Activated B cell treated with CpG ODN at 0.5 μM for 24 hours (primary cell): ENCODE measurements at regions not wholly inside any gene's neighbourhood (a gene's known extent, or its start where the extent isn't known, plus 50 kb on each side); places are given as distances from the start of the nearest gene placed in this dataset.

Experiments used
- ATAC-seq: fragments of 200-7000 bp; cut with Tn5 transposase; one replicate; pipeline ENCODE4 v1.10.0; 2021; ENCODE audit warnings: low read depth, mild to moderate bottlenecking, moderate library complexity
- CTCF ChIA-PET: fragments of 350-600 bp; sonication (Branson Sonifier 250); formaldehyde crosslinking; loops from one replicate; lab custom pipeline; 2021; ENCODE audit warnings: antibody characterized with exemption; lab: Charles Lee
- POLR2A ChIA-PET: fragments of 350-600 bp; sonication (Branson Sonifier 250); formaldehyde crosslinking; loops from one replicate; lab custom pipeline; 2021; ENCODE audit warnings: antibody characterized with exemption; lab: Charles Lee
- DNase-seq: peaks from one replicate; pipeline ENCODE4 v3.0.0; 2022
- H3K27ac Mint-ChIP-seq: one replicate; pipeline ENCODE4 v1.8.0; 2020; ENCODE audit warnings: mixed read lengths
- H3K27me3 Mint-ChIP-seq: one replicate; pipeline ENCODE4 v1.8.0; 2021; ENCODE audit warnings: mixed read lengths
- H3K36me3 Mint-ChIP-seq: one replicate; pipeline ENCODE4 v1.8.0; 2021; ENCODE audit warnings: low read depth, mixed read lengths
- H3K4me1 Mint-ChIP-seq: one replicate; pipeline ENCODE4 v1.8.0; 2021; ENCODE audit warnings: mixed read lengths
- H3K4me3 Mint-ChIP-seq: one replicate; pipeline ENCODE4 v1.8.0; 2020; ENCODE audit warnings: mild to moderate bottlenecking, mixed read lengths
- H3K9me3 Mint-ChIP-seq: one replicate; pipeline ENCODE4 v1.8.0; 2020; ENCODE audit warnings: mixed read lengths
- CTCF ChIP-seq: fragments of 200-600 bp; IDR thresholded peaks from one replicate; pipeline ENCODE4 v1.8.0; 2022; ENCODE audit warnings: antibody characterized with exemption, mild to moderate bottlenecking
- intact Hi-C: fragments of 100-400 bp; cut with micrococcal nuclease; formaldehyde crosslinking; loops from one replicate; pipeline ENCODE4 v1.15.1; 2024

GRCh38 chr5:155591273-155591672, 577.7 kb downstream of the KIF4B start:
- intact Hi-C loops, result no loop called here
- POLR2A ChIA-PET, result no interaction called here
- Mint-ChIP-seq H3K36me3 (no peaks in the 10 kb centered on the region), H3K27me3 (no peaks in the 10 kb centered on the region), H3K27ac (no peak overlapping the region), H3K4me3 (no peak overlapping the region), H3K9me3 (no peaks in the 10 kb centered on the region), H3K4me1 (no peaks in the 10 kb centered on the region)
- ATAC-seq (no peak), DNase-seq (no peak)
- TF ChIP-seq CTCF, result no peak
- CTCF ChIA-PET, result no interaction called here

GRCh38 chr5:155594270-155594669, 580.7 kb downstream of the KIF4B start:
- Mint-ChIP-seq H3K27me3 (no peaks in the 10 kb centered on the region), H3K9me3 (no peaks in the 10 kb centered on the region), H3K4me1 (no peaks in the 10 kb centered on the region), H3K4me3 (no peak overlapping the region), H3K27ac (no peak overlapping the region), H3K36me3 (no peaks in the 10 kb centered on the region)
- DNase-seq (no peak), ATAC-seq (no peak)
- ChIA-PET CTCF (no interaction called here), POLR2A (no interaction called here)
- no peak for TF ChIP-seq CTCF
- intact Hi-C loops, result no loop called here

GRCh38 chr5:155595791-155596190, 582.2 kb downstream of the KIF4B start:
- Mint-ChIP-seq H3K36me3 (no peaks in the 10 kb centered on the region), H3K4me3 (no peak overlapping the region), H3K27ac (no peak overlapping the region), H3K9me3 (no peaks in the 10 kb centered on the region), H3K27me3 (no peaks in the 10 kb centered on the region), H3K4me1 (no peaks in the 10 kb centered on the region)
- DNase-seq, result no peak
- no peak for ATAC-seq
- POLR2A ChIA-PET, result no interaction called here
- intact Hi-C loops, result no loop called here
- TF ChIP-seq CTCF, result no peak
- CTCF ChIA-PET, result no interaction called here

GRCh38 chr5:155598552-155598951, 585.0 kb downstream of the KIF4B start:
- intact Hi-C loops, result no loop called here
- no peak for DNase-seq
- H3K4me1 Mint-ChIP-seq, result no peaks in the 10 kb centered on the region
- ChIA-PET CTCF (no interaction called here), POLR2A (no interaction called here)
- no peak for TF ChIP-seq CTCF
- ATAC-seq, result no peak
- no peaks in the 10 kb centered on the region for H3K27me3 Mint-ChIP-seq
- H3K4me3 Mint-ChIP-seq, result no peak overlapping the region
- H3K27ac Mint-ChIP-seq, result no peak overlapping the region
- no peaks in the 10 kb centered on the region for H3K36me3 Mint-ChIP-seq
- peaks cover 4% of the 10 kb centered on the region for H3K9me3 Mint-ChIP-seq

- DNase-seq (no peak), ATAC-seq (no peak)
- POLR2A ChIA-PET, result no interaction called here
- intact Hi-C loops, result no loop called here
- CTCF ChIA-PET, result no interaction called here
- no peak overlapping the region for H3K27ac Mint-ChIP-seq
- no peaks in the 10 kb centered on the region for H3K36me3 Mint-ChIP-seq
- no peaks in the 10 kb centered on the region for H3K4me1 Mint-ChIP-seq
- no peak overlapping the region for H3K4me3 Mint-ChIP-seq
- peaks cover 2% of the 10 kb centered on the region for H3K27me3 Mint-ChIP-seq
- no peak for TF ChIP-seq CTCF
- peaks cover 2% of the 10 kb centered on the region for H3K9me3 Mint-ChIP-seq
These were observed 592.4 kb downstream of the KIF4B start for GRCh38 chr5:155605920-155606319.
